Activated gamma-delta T cell treated with anti-CD3 and anti-CD28 coated beads, Interleukin-2, amount 50 U/mL, for 16 hours (primary cell): ENCODE measurements at regions not wholly inside any gene's neighbourhood (a gene's known extent, or its start where the extent isn't known, plus 50 kb on each side); places are given as distances from the start of the nearest gene placed in this dataset.
"Not testable (repeated sequence)": the region's sequence is repeated elsewhere in the genome, so short reads cannot be mapped to it uniquely, and the experiment has no call there.

Source experiments
- DNase-seq: peaks from one replicate; pipeline ENCODE4 v3.0.0-alpha.2; 2020; ENCODE audit warnings: low read depth

DNA sequence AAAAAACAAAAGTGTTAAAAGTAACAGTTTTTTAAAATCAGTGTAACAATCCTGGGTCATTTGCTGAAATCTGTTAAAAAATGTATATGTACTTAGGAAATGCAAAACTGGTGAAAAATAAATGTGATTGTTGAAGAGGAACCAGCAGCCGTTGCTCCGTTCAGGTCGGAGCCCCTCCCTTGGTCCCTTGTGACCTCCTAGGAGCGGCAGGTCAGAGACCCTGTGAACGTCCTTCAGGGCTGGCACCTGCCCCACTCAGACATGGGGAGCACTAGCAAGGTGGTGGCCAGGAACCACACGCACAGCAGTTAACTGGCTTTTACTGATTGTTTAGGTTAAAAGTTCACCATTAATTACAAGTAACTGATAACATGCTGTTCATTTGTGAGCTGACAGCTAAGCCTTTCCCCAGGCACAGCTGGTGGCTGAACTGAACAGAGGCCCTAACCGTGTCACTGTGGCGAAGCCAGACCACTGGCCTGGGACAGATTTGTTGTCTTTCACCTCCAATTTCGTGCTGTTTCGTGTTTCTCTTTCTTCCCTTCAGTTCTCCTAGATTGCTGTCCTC, 159.2 kb upstream of the ALKAL2 start:
- DNase-seq, result no peak

DNA sequence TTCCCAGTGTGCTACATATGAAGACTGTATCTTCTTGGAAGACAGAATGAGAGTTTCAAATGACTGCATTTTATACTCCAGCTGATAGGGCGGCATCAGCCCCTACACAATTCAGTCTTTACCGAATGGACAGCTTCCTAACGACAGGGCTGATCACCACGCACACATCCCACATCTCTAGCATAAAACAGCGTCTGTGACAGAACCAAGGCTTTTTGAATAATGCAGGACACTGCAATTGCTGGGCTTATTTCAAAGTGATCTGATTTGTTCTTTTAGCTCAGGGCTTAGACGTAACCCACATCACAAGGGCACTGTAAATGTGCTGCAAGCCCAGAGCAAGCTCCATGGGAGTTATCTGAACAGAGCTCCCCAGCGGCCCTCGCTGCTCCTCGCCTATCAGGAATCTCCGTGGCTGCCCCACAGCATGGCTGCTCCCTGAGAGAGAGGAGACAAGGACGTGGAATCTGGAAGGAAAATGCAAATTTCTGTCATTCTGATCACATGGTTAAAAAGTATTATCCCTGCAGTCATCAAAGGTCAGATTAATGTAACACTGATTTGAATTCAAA, 158.5 kb upstream of the ALKAL2 start:
- DNase-seq, result no peak

DNA sequence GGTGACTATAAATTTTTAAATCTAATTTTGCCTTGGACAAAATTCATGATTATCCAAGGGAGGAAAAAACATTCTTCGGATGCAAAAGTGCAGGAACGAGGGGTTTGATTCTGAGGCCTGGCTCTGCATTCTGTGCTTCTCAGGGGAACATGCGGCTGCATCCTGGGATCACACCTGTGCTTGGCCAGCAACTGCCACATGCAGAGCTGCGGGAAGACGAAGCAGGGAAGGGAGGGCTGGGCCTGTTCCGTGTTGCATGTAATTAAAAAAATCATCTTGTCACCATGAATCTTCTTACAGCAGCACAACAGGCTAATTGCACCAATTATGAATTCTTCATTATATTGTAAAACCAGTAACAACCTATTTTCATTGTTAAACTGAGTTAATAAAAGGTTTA, 158.0 kb upstream of the ALKAL2 start:
- DNase-seq, result no peak

DNA sequence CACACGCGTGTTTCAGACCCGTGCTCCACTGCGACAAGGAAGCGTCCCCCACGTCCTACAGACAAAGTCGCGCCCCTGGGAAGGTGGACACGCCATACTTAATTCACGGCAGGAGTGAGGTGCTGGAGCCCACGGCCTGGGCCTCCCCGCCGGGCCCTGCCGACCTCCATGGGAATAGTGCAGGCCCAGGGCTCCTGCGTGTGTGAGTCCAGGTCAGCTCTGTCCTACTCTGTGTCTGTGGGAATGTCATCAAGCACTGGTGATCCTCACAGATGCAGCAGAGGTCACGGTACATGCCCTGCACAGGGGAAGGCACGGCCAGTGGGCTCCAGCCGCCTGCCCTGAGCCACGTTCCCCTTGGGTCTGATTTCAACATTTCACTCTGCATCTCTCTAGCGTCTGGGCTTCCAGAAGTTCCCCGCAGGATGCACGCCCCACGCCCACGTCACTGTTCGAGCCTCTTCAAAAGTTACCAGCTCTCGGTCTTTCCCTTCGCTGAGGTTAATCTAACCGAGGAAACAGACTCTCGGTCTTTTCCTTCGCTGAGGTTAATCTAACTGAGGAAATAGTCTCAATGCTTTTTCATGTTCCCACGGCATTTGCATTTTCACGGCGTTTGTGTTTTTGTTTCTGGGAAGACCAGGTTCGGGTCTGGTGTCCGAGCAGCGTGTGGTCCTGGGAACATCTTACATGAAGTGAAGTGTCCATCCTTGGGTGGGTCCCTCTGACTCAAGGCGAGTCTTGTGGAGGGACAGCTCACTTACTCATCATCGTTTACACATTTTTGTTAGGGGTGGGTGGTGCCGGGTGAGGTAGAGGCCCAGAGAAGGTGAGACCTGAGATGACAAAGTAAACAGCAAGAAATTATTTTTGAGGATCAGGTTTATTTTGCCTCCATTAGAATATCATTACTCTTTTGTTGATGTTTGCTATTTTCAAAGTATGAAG, 157.3 kb upstream of the ALKAL2 start:
- no peak for DNase-seq

DNA sequence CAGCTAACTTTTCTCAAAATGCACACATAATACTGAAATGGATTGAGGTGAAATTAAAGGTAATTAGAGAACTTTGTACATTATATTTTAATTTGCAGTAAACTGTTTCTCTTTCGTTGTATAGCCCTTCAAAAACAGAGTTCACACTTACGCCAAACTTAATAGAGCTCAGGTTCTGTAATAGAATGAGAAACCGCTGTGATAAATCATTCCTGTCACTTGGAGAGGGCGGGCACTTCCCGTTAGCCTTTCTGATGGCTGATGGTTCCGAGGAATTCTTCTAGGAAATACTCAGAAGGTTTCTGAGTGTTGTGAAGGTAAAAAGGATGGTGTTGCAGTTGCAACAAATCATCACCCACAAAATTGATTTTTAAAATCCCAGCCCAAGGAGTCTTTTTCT, 155.8 kb upstream of the ALKAL2 start:
- no peak for DNase-seq

DNA sequence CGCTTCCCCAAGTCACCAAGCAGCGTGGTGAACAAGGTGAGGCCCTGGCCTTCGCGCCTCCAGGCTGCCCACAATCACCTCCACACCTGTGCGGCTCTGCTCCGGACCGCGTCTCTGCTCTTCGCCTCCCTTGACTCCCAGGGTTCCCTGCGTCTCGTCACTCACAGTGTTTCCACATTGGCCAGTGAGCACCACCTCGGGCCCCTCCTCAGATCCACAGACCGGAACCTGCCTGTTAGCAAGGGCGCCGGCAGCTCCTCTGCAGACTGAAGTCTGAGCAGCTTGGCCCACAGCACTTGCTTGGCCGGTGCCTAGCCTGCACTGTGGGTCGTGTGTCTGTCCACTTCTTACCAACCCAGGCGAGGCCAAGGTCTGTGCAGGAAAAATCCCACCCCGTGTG, 155.3 kb upstream of the ALKAL2 start:
- no peak for DNase-seq

DNA sequence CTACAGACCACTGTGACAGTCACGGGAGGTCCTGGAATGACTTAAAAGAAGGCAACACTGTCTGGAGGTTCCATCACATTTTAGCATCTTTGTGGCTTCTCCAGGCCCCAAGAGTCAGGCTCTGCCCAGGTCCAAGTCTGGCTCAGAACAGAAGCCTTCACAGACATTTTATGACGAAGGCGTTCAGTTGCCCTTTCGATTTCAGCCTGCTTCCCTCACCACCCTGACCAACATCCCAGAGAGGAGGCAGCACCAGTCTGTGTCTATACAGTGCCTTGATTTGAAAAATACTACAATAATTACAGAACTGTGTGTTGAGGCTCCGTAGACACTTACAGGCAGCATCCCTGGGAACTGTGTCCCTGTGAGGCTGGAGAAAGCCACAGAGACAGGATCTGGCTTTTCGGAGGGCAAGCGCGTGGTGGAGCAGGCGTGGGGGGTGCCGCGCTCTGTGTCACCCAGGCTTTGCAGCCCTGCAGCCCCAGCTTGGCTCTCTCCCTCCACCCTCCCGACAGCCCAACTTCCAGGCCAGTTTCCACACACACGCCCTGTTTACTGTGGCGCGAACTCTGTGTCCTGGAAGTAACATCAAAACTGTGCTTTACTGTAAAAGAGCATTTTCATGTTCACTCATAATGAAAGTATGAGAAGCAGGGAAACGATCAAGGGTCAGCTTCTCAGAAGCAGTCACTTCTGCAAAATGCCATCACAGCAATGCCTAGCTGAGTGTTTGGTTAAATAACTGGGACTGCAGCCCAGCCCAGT, 153.5 kb upstream of the ALKAL2 start:
- DNase-seq, result no peak

DNA sequence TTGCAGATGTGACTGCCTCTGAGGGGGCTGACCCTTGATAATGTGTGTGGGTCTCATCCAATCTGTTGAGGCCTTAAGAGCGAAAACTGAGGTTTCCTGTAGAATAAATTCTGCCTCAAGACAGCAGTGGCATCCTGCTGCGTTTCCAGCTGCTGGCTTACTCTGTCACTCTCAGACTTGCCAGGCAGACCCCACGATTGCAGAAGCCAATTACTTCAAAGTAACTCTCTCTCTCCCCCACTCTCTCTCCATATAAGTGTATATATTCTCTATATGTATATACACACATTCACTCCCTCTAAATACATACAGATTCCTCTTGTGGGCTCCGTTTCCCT, 152.5 kb upstream of the ALKAL2 start:
- no peak for DNase-seq

DNA sequence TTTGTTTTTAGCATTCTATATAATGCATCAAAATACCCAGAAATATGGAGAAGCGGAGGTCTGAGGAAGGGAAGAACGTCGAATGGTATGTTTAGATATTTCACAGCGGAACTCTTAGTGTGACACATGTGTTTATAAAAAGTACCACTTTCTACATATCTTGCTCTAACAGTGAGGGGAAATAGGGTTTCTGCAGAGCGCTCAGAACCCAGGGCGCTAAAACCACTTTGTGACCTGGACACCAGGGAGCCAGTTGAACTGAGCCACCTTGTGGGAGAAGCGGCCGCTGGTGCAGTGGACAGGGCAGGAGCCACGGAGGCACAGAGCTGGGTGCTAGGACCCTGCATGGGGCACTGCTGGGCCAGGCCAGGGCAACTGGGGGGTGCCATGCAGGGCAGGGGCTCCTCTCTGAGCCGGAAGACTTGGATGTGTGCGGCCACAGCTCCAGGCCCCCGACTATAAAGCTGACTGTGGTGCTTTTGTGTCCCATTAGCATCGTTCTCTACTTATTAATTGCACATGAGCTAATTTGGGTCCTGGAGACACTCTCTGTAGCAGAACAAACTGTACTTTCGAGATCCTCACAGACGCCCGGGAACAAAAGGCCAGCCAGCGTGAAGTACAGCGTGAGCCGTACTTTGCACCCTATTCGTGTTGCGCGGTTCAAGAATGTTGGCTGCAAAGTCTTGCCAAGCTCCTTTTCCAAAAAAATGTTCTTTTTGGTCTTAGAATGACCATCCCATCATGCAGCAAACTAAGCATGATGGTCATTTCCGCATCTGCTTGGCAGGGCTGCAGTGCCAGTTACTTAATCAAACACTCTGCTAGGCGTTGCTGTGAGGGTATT, 151.9 kb upstream of the ALKAL2 start:
- DNase-seq, result no peak

DNA sequence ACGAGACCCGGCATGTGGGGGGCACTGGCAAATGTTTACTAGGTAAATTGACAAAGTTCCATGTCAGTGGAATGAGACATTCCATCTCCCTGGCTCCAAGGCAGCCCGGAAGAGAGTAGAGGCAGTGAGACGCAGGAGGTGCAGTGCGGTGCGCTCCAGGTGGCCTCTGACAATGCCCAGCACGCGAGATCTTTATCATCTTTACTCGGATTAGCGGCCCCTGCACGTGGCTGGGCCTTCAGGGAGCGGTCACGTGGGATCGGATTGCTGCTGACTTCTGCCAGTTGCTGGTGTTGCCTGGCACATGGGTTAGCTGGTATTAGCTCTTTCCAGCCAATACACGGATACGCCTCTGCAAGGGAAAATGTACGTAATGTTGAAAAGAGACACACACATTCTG, 151.2 kb upstream of the ALKAL2 start:
- DNase-seq, result no peak

DNA sequence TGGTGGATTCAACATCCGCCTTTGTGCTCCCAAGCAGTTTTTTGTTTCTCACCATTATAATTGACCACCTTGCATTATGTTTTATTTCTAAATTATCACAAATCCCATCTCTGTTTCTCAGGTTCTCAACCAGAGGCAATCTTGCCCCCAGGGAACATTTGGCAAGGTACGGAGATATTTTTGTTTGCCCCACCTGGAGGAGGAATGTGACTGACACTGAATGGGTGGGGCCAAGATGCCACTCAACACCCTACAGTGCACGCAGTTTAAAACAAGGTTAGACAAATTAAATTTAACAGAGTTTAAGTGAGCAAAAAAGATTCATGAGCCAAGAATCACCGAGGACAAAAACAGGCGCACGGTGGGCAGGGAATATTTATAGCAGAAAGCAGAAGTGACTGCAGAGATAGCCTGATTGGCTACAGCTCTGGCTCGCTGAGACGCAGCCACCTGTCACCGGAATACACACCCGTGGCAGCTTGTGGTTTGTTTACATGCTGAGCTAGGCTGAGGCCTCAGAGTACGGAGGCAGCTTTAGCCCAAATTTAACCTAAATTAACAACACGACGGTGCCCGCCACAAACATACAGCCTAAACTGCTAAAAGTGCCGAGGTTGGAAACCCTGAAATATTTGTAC, 150.0 kb upstream of the ALKAL2 start:
- peak; percentile 30 for DNase-seq

DNA sequence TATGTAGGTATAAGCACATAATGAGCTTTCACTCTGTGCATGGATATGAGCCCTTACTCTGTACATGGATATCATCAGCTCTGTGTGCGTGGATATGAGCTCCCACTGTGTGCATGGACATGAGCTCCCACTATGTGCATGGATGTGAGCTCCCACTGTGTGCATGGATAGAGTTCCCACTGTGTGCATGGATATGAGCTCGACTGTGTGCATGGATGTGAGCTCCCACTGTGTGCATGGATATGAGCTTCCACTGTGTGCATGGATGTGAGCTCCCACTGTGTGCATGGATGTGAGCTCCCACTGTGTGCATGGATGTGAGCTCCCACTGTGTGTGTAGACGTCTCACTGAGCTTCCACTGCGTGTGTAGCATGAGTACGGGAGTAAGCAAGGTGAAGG, 149.3 kb upstream of the ALKAL2 start:
- no peak for DNase-seq

DNA sequence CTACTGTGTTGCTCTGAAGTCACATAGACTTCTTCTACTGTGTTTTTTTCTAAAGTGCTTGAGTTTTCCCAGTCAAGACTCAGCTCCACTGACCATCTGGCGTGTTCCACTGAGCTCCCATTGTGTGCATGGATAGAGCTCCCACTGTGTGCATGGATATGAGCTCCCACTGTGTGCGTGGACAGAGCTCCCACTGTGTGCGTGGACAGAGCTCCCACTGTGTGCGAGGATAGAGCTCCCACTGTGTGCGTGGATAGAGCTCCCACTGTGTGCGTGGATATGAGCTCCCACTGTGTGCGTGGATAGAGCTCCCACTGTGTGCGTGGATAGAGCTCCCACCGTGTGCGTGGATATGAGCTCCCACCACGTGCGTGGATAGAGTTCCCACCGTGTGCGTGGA, 148.3 kb upstream of the ALKAL2 start:
- no peak for DNase-seq

DNA sequence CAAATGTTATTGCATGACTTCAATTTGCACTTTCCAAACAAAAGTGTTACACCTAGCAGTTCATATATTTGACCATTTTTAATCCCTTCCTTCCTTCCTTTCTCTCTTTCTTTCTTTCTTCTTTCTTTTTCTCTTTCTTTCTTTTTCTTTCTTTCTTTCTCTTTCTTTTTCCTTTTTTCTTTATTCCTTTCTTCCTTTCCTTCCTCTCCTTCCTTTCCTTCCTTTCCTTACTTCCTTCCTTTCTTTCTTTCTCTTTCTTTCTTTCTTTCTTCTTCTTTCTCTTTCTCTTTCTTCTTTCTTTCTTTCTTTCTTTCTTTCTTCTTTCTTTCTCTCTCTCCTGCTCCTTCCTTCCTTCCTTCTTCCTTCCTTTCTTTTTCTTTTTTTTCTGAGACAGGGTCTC, 146.7 kb upstream of the ALKAL2 start:
- DNase-seq, result no peak

DNA sequence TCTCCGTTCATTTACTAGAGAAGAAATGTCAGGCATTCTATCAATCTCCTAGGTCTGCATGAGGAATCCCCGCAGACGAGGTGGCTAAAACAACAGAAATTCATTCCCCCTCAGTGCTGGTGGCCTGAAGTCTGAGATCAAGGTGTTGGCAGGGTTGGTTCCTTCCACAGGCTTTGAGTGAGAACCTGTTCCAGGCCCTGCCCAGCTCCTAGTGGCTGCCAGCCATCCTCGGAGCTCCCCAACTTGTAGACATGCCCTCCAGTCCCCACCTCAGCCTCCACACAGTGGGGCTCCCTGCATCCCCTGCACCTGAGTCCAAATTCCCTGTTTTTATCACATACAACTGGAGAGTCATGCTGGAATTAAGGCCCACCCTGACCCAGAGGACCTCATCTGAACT, 145.3 kb upstream of the ALKAL2 start:
- no peak for DNase-seq

DNA sequence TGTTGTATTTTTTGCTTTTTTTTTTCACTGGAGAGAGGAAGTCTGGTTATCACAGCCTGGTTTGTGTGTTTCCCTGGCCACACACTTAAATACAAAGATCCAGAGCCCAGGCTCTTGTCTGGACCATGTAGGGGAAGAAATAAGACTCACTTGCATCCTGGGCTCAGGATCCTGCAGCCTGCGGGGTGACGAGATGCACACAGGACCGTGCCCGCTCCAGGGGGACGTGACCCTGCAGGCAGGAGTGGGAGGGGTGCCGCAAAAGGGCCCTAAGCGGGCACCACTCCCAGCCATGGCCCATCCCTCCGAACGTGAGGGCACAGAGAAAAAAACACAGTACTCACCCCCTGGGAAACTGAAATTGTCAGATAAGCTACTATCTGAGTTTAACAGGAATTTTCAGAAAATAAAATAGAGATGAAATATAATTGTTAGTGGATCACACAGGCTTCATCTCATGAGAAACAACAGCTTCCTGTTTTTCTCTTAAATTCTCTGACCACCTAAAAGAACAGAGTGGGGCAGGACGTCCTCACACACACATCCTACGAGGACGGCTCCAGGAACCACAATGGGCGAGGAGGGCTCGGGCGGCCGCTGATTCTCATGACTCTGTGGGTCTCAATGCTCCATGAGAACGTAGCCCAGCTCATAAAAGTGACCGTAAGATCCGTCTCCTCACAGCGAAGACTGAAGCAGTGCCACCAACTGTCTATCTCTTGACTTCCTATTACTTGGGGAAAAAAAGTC, 142.6 kb upstream of the ALKAL2 start:
- DNase-seq, result no peak

DNA sequence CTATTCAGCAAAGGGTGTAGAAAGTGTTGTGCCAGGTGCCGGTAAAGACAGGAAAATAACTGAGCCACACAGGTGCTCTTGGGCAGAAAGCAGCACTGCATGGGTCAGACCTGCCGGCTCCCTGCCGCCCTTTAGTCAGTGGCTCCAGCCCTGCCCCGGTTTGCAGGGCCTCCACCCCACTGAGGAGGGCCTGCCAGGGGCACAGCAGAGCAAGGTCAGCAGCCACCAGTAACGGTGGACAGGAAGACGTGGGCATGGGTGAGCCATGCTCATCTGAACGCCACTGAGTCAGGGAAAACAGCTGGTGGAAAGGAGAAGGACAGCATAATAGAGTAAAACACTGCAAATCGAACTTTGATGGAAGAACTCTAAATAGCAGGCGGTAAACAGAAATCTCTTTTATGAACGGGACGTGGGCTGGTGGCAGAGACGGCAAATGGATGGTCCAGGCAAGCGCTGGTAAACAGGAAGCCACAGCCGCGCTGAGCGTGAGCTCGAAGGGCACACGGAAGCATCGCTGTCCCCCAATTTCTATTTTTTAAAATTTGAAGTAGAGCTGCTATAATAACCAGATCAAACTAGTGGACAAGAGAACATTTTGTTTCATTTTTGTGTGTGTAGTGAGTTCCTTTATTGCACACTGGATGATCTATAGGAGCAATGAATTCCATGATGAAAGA, 141.8 kb upstream of the ALKAL2 start:
- no peak for DNase-seq

DNA sequence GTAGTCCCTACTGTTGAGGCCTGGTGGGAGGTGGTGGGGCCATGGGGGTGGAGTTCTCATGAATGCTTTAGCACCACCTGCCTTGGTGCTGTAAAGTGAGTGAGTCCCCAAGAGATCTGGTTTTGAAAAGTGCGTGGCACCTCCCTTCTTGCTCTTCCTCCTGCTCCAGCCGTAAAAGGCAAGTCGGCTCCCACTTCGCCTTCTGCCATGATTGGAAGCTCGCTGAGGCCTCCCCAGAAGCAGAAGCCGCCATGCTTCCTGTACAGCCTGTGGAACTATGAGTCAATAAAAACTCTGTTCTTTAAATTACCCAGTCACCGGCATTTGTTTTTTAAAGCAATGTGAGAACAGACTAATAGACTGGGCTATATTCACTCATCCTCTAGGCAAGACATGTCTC, 141.3 kb upstream of the ALKAL2 start:
- no peak for DNase-seq

DNA sequence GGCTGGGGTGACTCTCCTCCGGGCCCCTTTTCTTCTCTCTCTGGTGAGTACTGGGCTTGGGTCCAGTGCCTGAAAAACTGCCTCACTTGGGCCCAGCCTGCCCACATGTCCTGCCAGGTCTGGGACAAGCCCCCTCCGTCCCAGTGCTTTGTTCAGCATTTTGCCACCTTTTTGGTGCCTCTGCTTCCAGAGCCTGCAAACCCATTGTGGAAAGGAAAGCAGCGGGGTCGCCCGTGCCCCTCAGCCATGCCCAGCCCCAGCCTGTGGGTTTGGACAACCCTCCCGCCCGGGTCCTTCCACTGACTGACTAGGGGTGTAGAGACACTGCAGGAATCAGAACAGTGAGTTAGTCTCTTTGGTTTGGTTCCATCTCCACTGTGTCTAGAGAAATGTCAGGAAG, 140.7 kb upstream of the ALKAL2 start:
- no peak for DNase-seq

DNA sequence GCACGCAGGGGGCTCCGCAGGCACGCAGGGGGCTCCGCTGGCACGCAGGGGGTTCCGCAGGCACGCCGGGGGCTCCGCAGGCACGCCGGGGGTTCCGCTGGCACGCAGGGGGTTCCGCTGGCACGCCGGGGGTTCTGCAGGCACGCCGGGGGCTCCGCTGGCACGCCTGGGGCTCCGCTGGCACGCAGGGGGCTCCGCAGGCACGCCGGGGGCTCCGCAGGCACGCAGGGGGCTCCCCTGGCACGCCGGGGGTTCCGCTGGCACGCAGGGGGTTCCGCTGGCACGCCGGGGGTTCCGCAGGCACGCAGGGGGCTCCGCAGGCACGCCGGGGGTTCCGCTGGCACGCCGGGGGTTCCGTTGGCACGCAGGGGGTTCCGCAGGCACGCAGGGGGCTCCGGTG, 138.8 kb upstream of the ALKAL2 start:
- DNase-seq, result not testable (repeated sequence)
